ENCODE measurements at regions not wholly inside any gene's neighbourhood (a gene's known extent, or its start where the extent isn't known, plus 50 kb on each side); places are given as distances from the start of the nearest gene placed in this dataset.
"Not testable (repeated sequence)": the region's sequence is repeated elsewhere in the genome, so short reads cannot be mapped to it uniquely, and the experiment has no call there.

DNA sequence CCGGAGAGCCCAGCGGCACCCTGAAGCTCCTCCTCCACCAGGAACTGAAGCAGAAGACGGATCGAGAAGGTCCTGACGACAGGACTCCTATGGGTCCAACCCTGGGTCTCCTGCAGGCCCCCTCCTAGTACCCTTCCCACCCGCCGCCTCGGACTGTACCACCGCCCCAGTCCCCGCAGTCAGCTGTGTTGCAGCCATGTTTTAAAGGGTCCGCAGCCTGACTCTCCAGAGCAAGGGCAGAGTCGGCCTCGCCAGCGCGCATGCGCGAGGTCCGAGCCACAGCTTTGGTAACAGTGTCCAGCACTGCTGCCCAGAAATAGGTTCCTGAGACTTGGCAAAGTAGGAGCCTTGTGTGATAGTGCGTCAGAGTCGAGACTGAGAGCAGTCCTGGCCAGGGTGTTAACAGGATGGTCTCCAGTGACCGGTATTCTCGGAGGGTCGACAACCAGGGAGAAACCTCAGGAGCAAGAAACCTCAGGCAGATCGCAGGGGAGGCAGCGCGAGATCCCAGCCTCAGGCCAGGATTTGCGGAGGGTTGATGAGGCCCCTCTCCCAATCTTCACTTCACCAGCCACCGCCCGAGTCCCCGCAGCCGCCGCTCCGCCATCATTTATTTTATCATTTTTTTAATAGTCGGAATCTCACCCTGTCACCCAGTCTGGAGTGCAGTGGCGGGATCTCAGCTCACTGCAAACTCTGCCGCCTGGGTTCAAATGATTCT lies 326.3 kb downstream of the ZNF716 start:
- 0 out of 4 replicates have a peak, but pooled peaks of 1 of the 2 experiments have one; percentile 15 for TF ChIP-seq NRF1 (conservative IDR thresholded peaks at IDR 0.05 in 1 of 2, IDR thresholded peaks at IDR 0.05 in 1 of 2)
- H3K4me3 ChIP-seq; FAIRE-seq; H3K9ac ChIP-seq (ENCODE audit: insufficient read depth in 1 of 2, low read depth in 2 of 2, low read length in 2 of 2); H3K27me3 ChIP-seq (ENCODE audit: control insufficient read depth in 2 of 2, insufficient read depth in 2 of 2, low read length in 2 of 2); H3K36me3 ChIP-seq (ENCODE audit: control insufficient read depth, insufficient read depth, low read length); H4K20me1 ChIP-seq (replicated peaks; ENCODE audit: control insufficient read depth, insufficient read depth, low read length); POLR2A ChIA-PET; in situ Hi-C loops (cut with MboI); BruUV-seq (replicated peaks); H2AFZ ChIP-seq (ENCODE audit: low read depth, low read length); H3K9me3 ChIP-seq (replicated peaks; ENCODE audit: control insufficient read depth, insufficient read depth, low read depth, low read length); H3K9me1 ChIP-seq (ENCODE audit: control insufficient read depth, insufficient read depth, low read length); H3K4me1 ChIP-seq (replicated peaks in 1 of 2; ENCODE audit: control insufficient read depth in 2 of 2, insufficient read depth in 2 of 2, low read length in 2 of 2); ATAC-seq; H3K27ac ChIP-seq (ENCODE audit: extremely low read depth, low read depth, low read length); H3K4me2 ChIP-seq (ENCODE audit: insufficient read depth, low read length); CTCF ChIA-PET (ENCODE audit: low intra/inter-chr PET ratio); intact Hi-C loops (cut with micrococcal nuclease); H3K79me2 ChIP-seq (ENCODE audit: control insufficient read depth, insufficient read depth, low read length); DNase-seq (ENCODE audit: extremely low read depth in 1 of 4, low spot score in 3 of 4): not testable (repeated sequence)
- 1% methylated on average over 24 of the region's 36 CpGs for WGBS (ENCODE audit: insufficient coverage, low coverage, missing lambda C conversion rate)

DNA sequence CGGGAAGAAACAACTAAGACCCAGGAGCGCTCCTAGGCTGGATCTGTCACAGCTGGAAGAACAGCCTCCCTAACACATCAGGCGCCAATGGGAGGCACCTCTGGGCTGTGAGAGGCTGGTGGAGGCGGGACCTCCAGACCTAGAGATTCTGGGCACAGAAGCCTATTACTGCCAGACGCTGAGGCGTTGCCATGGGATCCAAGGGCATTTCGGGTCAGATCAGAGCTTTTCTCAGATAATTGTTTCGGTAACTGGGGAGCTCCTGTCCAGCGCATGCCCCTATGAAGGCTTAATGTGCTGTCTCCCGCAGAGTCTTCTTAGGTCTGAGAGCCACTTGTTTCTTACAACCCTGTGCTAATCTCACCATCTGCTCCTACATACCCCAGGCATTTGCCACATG lies 339.2 kb downstream of the ZNF716 start:
- Histone ChIP-seq H3K36me3 (ENCODE audit: control insufficient read depth, insufficient read depth, low read length) (no peaks in the 10 kb centered on the region), H3K27me3 (ENCODE audit: control insufficient read depth in 2 of 2, insufficient read depth in 2 of 2, low read length in 2 of 2) (no peaks in the 10 kb centered on the region), H3K9me3 (replicated peaks; ENCODE audit: control insufficient read depth, insufficient read depth, low read depth, low read length) (no peaks in the 10 kb centered on the region), H3K9ac (ENCODE audit: insufficient read depth in 1 of 2, low read depth in 2 of 2, low read length in 2 of 2) (no peak overlapping the region), H3K27ac (ENCODE audit: extremely low read depth, low read depth, low read length) (no peak overlapping the region), H3K4me1 (replicated peaks in 1 of 2; ENCODE audit: control insufficient read depth in 2 of 2, insufficient read depth in 2 of 2, low read length in 2 of 2) (no peaks in the 10 kb centered on the region), H4K20me1 (replicated peaks; ENCODE audit: control insufficient read depth, insufficient read depth, low read length) (no peaks in the 10 kb centered on the region), H3K4me2 (ENCODE audit: insufficient read depth, low read length) (no peak overlapping the region), H2AFZ (ENCODE audit: low read depth, low read length) (no peak overlapping the region), H3K79me2 (ENCODE audit: control insufficient read depth, insufficient read depth, low read length) (no peaks in the 10 kb centered on the region), H3K9me1 (ENCODE audit: control insufficient read depth, insufficient read depth, low read length) (no peaks in the 10 kb centered on the region), H3K4me3 (no peak overlapping the region)
- ChIA-PET CTCF (ENCODE audit: low intra/inter-chr PET ratio) (no interaction called here), POLR2A (no interaction called here)
- TF ChIP-seq, protein P1, sequence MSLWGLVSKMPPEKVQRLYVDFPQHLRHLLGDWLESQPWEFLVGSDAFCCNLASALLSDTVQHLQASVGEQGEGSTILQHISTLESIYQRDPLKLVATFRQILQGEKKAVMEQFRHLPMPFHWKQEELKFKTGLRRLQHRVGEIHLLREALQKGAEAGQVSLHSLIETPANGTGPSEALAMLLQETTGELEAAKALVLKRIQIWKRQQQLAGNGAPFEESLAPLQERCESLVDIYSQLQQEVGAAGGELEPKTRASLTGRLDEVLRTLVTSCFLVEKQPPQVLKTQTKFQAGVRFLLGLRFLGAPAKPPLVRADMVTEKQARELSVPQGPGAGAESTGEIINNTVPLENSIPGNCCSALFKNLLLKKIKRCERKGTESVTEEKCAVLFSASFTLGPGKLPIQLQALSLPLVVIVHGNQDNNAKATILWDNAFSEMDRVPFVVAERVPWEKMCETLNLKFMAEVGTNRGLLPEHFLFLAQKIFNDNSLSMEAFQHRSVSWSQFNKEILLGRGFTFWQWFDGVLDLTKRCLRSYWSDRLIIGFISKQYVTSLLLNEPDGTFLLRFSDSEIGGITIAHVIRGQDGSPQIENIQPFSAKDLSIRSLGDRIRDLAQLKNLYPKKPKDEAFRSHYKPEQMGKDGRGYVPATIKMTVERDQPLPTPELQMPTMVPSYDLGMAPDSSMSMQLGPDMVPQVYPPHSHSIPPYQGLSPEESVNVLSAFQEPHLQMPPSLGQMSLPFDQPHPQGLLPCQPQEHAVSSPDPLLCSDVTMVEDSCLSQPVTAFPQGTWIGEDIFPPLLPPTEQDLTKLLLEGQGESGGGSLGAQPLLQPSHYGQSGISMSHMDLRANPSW (CRISPR knock-in tag; IDR thresholded peaks at IDR 0.05): no peak
- TF ChIP-seq NBN (IDR thresholded peaks at IDR 0.05; ENCODE audit: low read depth): no peak
- TF ChIP-seq FIP1L1 (IDR thresholded peaks at IDR 0.05; ENCODE audit: low read depth, low read length, poor library complexity, severe bottlenecking): no peak
- TF ChIP-seq MNT (conservative IDR thresholded peaks at IDR 0.05): no peak
- TF ChIP-seq, protein P2, sequence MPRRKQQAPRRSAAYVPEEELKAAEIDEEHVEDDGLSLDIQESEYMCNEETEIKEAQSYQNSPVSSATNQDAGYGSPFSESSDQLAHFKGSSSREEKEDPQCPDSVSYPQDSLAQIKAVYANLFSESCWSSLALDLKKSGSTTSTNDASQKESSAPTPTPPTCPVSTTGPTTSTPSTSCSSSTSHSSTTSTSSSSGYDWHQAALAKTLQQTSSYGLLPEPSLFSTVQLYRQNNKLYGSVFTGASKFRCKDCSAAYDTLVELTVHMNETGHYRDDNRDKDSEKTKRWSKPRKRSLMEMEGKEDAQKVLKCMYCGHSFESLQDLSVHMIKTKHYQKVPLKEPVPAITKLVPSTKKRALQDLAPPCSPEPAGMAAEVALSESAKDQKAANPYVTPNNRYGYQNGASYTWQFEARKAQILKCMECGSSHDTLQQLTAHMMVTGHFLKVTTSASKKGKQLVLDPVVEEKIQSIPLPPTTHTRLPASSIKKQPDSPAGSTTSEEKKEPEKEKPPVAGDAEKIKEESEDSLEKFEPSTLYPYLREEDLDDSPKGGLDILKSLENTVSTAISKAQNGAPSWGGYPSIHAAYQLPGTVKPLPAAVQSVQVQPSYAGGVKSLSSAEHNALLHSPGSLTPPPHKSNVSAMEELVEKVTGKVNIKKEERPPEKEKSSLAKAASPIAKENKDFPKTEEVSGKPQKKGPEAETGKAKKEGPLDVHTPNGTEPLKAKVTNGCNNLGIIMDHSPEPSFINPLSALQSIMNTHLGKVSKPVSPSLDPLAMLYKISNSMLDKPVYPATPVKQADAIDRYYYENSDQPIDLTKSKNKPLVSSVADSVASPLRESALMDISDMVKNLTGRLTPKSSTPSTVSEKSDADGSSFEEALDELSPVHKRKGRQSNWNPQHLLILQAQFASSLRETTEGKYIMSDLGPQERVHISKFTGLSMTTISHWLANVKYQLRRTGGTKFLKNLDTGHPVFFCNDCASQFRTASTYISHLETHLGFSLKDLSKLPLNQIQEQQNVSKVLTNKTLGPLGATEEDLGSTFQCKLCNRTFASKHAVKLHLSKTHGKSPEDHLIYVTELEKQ (CRISPR knock-in tag; IDR thresholded peaks at IDR 0.05): no peak
- TF ChIP-seq SUPT5H (IDR thresholded peaks at IDR 0.05): no peak
- in situ Hi-C loops (cut with MboI): no loop called here
- FAIRE-seq: no peak
- WGBS (ENCODE audit: insufficient coverage, low coverage, missing lambda C conversion rate): 3% methylated on average over 10 of the region's 10 CpGs
- no TSS peak for BruUV-seq (replicated peaks)
- ATAC-seq: no peak
- DNase-seq (ENCODE audit: extremely low read depth in 1 of 4, low spot score in 3 of 4): no peak
- intact Hi-C loops (cut with micrococcal nuclease): no loop called here
